K562 (cell line): ENCODE measurements at regions not wholly inside any gene's neighbourhood (a gene's known extent, or its start where the extent isn't known, plus 50 kb on each side); places are given as distances from the start of the nearest gene placed in this dataset.

Source experiments
- ATAC-seq: fragments of 200-7000 bp; cut with Tn5 transposase; 3 replicates; pipeline ENCODE4 v1.9.1; 2020; ENCODE audit warnings: moderate library complexity
- BruUV-seq: library from RNA; stranded (reverse); fragments of 400-500 nt; replicated peaks from 2 replicates; lab custom pipeline; 2021; lab: Mats Ljungman, UMichigan
- CTCF ChIA-PET: fragments of 300-600 bp; formaldehyde crosslinking; extraction: SDS; loops from one replicate; lab custom pipeline; 2021; ENCODE audit warnings: low intra/inter-chr PET ratio; lab: Yijun Ruan, JAX
- POLR2A ChIA-PET: fragments of 300-600, 350-650 bp; sonication (Branson Sonifier 250); formaldehyde crosslinking; extraction: SDS; loops from one replicate; lab custom pipeline; 2021; ENCODE audit warnings: antibody characterized with exemption, inconsistent platforms; lab: Yijun Ruan, JAX
- DNase-seq, 4 experiments: peaks; one replicate each; pipeline versions ENCODE4 v3.0.0 to v3.0.0-alpha.2; 2011 to 2018; ENCODE audit warnings: low spot score in 3 of 4, mixed read lengths in 3 of 4; ENCODE audit errors: extremely low read depth in 1 of 4
- FAIRE-seq: peaks from 2 replicates; lab custom pipeline; 2011; peaks lifted over from hg19 to GRCh38; lab: Jason Lieb, UNC
- H2AFZ ChIP-seq: 2 replicates; pipeline ENCODE4 v1.6.0; 2011; ENCODE audit warnings: low read depth, low read length, control low read depth, inconsistent platforms
- H3K27ac ChIP-seq: fragments of 200-600 bp; 3 replicates; pipeline ENCODE4 v1.8.0; 2011; ENCODE audit warnings: low read depth, mild to moderate bottlenecking, control low read depth, inconsistent platforms, low read length, moderate library complexity, mixed read lengths; ENCODE audit errors: extremely low read depth
- H3K27me3 ChIP-seq, 2 experiments: fragments of 300-600 bp in 1 of 2; 2 replicates in 1 of 2; 3 replicates in 1 of 2; pipeline versions ENCODE4 v1.6.0 to v1.8.0; 2011; ENCODE audit warnings: inconsistent platforms in 2 of 2, low read length in 2 of 2, mild to moderate bottlenecking in 1 of 2, mixed read lengths in 1 of 2, moderate library complexity in 1 of 2; ENCODE audit not compliant: control insufficient read depth in 2 of 2, insufficient read depth in 2 of 2
- H3K36me3 ChIP-seq: fragments of 300-600 bp; 3 replicates; pipeline ENCODE4 v1.8.0; 2011; ENCODE audit warnings: mild to moderate bottlenecking, low read length, inconsistent platforms; ENCODE audit not compliant: control insufficient read depth, insufficient read depth
- H3K4me1 ChIP-seq, 2 experiments: fragments of 200-600 bp in 1 of 2; replicated peaks in 1 of 2; 2 replicates in 1 of 2; 3 replicates in 1 of 2; pipeline versions ENCODE4 v1.5.1 to v1.8.0; 2011; ENCODE audit warnings: inconsistent platforms in 2 of 2, low read length in 2 of 2, mild to moderate bottlenecking in 1 of 2, mixed read lengths in 1 of 2, moderate library complexity in 1 of 2; ENCODE audit not compliant: control insufficient read depth in 2 of 2, insufficient read depth in 2 of 2
- H3K4me2 ChIP-seq: 2 replicates; pipeline ENCODE4 v1.6.1; 2011; ENCODE audit warnings: low read length, control low read depth, inconsistent platforms, mixed read lengths; ENCODE audit not compliant: insufficient read depth
- H3K4me3 ChIP-seq: fragments of 200-600 bp; sonication (generic), shearing (Covaris generic); 2 replicates; pipeline ENCODE4 v1.5.1; 2016; ENCODE audit warnings: control low read depth, inconsistent platforms
- H3K79me2 ChIP-seq: fragments of 200-600 bp; 3 replicates; pipeline ENCODE4 v1.8.0; 2011; ENCODE audit warnings: low read length, inconsistent platforms; ENCODE audit not compliant: control insufficient read depth, insufficient read depth
- H3K9ac ChIP-seq, 2 experiments: 2 replicates each; pipeline versions ENCODE4 v1.6.0 to v1.6.1; 2011; ENCODE audit warnings: low read depth in 2 of 2, low read length in 2 of 2, control low read depth in 1 of 2, inconsistent platforms in 1 of 2, mild to moderate bottlenecking in 1 of 2, mixed read lengths in 1 of 2; ENCODE audit not compliant: insufficient read depth in 1 of 2
- H3K9me1 ChIP-seq: one replicate; pipeline ENCODE4 v1.6.0; 2011; ENCODE audit warnings: inconsistent platforms, mild to moderate bottlenecking, low read length, moderate library complexity; ENCODE audit not compliant: control insufficient read depth, insufficient read depth
- H3K9me3 ChIP-seq: replicated peaks from 2 replicates; pipeline ENCODE4 v1.5.1; 2011; ENCODE audit warnings: low read depth, low read length, inconsistent platforms; ENCODE audit not compliant: control insufficient read depth, insufficient read depth
- H4K20me1 ChIP-seq: replicated peaks from 2 replicates; pipeline ENCODE4 v1.6.1; 2011; ENCODE audit warnings: low read length, inconsistent platforms, mixed read lengths; ENCODE audit not compliant: control insufficient read depth, insufficient read depth
- CREM ChIP-seq: IDR thresholded peaks from 2 replicates; pipeline ENCODE4 v1.6.1; 2014; ENCODE audit warnings: antibody characterized with exemption, low read depth
- E2F3 ChIP-seq: fragments of 250-450 bp; sonication (Bioruptor Pico); IDR thresholded peaks from 2 replicates; pipeline ENCODE4 v1.4.0; 2020; ENCODE audit warnings: mild to moderate bottlenecking
- GTF2F1 ChIP-seq: IDR thresholded peaks from 2 replicates; pipeline ENCODE4 v1.6.1; 2011; ENCODE audit warnings: low read depth, low read length, improper control_type of control experiment
- HDAC1 ChIP-seq, 2 experiments: fragments of 450-650 bp; IDR thresholded peaks; 2 replicates each; pipeline ENCODE4 v1.6.1; 2016 to 2017; ENCODE audit warnings: inconsistent platforms in 1 of 2, mild to moderate bottlenecking in 1 of 2, moderate library complexity in 1 of 2
- HNRNPH1 ChIP-seq: fragments of 200-400 bp; formaldehyde crosslinking; optimal IDR thresholded peaks from 2 replicates; pipeline ENCODE3; 2017; ENCODE audit warnings: low read depth, mild to moderate bottlenecking, low read length, moderate library complexity
- NFIC ChIP-seq: fragments of 450-650 bp; IDR thresholded peaks from 2 replicates; pipeline ENCODE4 v1.6.1; 2017; ENCODE audit warnings: mild to moderate bottlenecking, inconsistent platforms
- NFYB ChIP-seq: IDR thresholded peaks from 2 replicates; pipeline ENCODE4 v1.6.1; 2011; ENCODE audit warnings: mild to moderate bottlenecking, moderate library complexity; ENCODE audit not compliant: insufficient read length; ENCODE audit errors: extremely low read depth
- NRF1 ChIP-seq, 2 experiments: fragments of 450-650 bp; IDR thresholded peaks in 1 of 2; conservative IDR thresholded peaks in 1 of 2; 2 replicates each; pipeline ENCODE4 v1.6.1; 2014; ENCODE audit warnings: mild to moderate bottlenecking in 2 of 2
- PTBP1 ChIP-seq: fragments of 200-400 bp; formaldehyde crosslinking; IDR thresholded peaks from 2 replicates; pipeline ENCODE4 v1.6.1; 2017; ENCODE audit warnings: low read depth, low read length
- RAD21 ChIP-seq, 2 experiments: fragments of 250-450 bp in 1 of 2; fragments of 450-650 bp in 1 of 2; sonication (Bioruptor Pico) in 1 of 2; formaldehyde crosslinking in 1 of 2; IDR thresholded peaks in 1 of 2; conservative IDR thresholded peaks in 1 of 2; 2 replicates each; pipeline versions ENCODE4 v1.4.0 to v1.8.0; 2020 to 2022; ENCODE audit warnings: mild to moderate bottlenecking in 2 of 2, moderate library complexity in 1 of 2
- SRSF9 ChIP-seq: fragments of 200-400 bp; formaldehyde crosslinking; IDR thresholded peaks from 2 replicates; pipeline ENCODE4 v1.6.1; 2017; ENCODE audit warnings: low read depth, low read length, borderline replicate concordance
- ZBTB1 ChIP-seq: sonication (generic); formaldehyde crosslinking; IDR thresholded peaks from 2 replicates; pipeline ENCODE4 v1.8.1; 2023; ENCODE audit warnings: missing genetic modification reagents, low read depth, mild to moderate bottlenecking, borderline replicate concordance
- ZC3H11A ChIP-seq: IDR thresholded peaks from 2 replicates; pipeline ENCODE4 v1.6.1; 2012; ENCODE audit warnings: low read depth, low read length, improper control_type of control experiment
- ZNF311 ChIP-seq: fragments of 250-450 bp; sonication (Bioruptor Pico); IDR thresholded peaks from 2 replicates; pipeline ENCODE4 v1.4.0; 2020; ENCODE audit warnings: mild to moderate bottlenecking, moderate library complexity
- WGBS: fragments of 100-300 bp; shearing (Covaris generic); methylation state at CpG from one replicate; pipeline ENCODE4 v1.1.6; 2016; ENCODE audit warnings: low coverage, mixed read lengths; ENCODE audit not compliant: insufficient coverage; ENCODE audit errors: missing lambda C conversion rate; 5-methylcytosine and 5-hydroxymethylcytosine counted together
- in situ Hi-C: fragments of 300-500 bp; cut with MboI; formaldehyde crosslinking; loops from 4 replicates; pipeline ENCODE4 v1.15.0; 2018; ENCODE audit warnings: inconsistent platforms, mixed read lengths
- intact Hi-C: fragments of 100-400 bp; cut with micrococcal nuclease; formaldehyde crosslinking; loops from 2 replicates; pipeline ENCODE4 v1.14.2; 2022
- TF ChIP-seq, protein P1 (sequence below): sonication (generic); formaldehyde crosslinking; IDR thresholded peaks from 2 replicates; pipeline ENCODE4 v1.8.0; 2022; ENCODE audit warnings: mild to moderate bottlenecking, missing genetic modification reagents, borderline replicate concordance
- TF ChIP-seq, protein P2 (sequence below): fragments of 450-650 bp; IDR thresholded peaks from 2 replicates; pipeline ENCODE4 v1.6.1; 2014; ENCODE audit warnings: low read depth, mild to moderate bottlenecking, moderate library complexity, borderline replicate concordance

DNA sequence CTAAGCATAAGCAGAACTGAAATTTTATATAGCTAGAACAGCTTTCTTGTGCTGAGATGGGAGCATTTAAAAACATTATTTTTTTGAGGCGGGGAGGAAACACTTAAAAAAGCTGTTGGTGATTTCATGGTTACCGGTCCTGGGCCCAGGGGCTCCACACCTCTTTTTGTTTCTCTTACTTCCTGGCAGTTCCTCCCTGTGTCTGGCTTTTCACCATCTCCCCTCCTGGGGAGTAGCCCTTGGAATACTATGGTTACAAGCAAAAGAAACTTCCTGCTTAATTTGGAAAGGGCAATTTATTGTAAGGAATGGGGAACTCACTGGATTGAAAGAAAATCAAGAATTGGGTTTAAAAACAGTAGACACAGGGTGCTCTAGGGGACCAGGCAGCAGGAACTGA lies 105.1 kb downstream of the SLC24A2 start:
- intact Hi-C loops = no loop called here
- no peak for FAIRE-seq

More for the DNA sequence above, 105.1 kb downstream of the SLC24A2 start:
- no peak overlapping the region for H3K4me3 ChIP-seq
- H3K36me3 ChIP-seq = no peaks in the 10 kb centered on the region
- no peaks in the 10 kb centered on the region for H4K20me1 ChIP-seq
- H2AFZ ChIP-seq = no peak overlapping the region
- DNase-seq (no peak), ATAC-seq (no peak)
- BruUV-seq = no TSS peak
- CTCF ChIA-PET = no interaction called here
- no peak for TF ChIP-seq HNRNPH1
- TF ChIP-seq, protein P1, sequence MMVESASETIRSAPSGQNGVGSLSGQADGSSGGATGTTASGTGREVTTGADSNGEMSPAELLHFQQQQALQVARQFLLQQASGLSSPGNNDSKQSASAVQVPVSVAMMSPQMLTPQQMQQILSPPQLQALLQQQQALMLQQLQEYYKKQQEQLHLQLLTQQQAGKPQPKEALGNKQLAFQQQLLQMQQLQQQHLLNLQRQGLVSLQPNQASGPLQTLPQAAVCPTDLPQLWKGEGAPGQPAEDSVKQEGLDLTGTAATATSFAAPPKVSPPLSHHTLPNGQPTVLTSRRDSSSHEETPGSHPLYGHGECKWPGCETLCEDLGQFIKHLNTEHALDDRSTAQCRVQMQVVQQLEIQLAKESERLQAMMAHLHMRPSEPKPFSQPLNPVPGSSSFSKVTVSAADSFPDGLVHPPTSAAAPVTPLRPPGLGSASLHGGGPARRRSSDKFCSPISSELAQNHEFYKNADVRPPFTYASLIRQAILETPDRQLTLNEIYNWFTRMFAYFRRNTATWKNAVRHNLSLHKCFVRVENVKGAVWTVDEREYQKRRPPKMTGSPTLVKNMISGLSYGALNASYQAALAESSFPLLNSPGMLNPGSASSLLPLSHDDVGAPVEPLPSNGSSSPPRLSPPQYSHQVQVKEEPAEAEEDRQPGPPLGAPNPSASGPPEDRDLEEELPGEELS (CRISPR knock-in tag) = no peak
- no peak for TF ChIP-seq ZC3H11A
- no peak for TF ChIP-seq NFYB
- TF ChIP-seq ZNF311 = no peak
- TF ChIP-seq GTF2F1 = no peak
- no peak for TF ChIP-seq NFIC
- no peak for TF ChIP-seq RAD21 (CRISPR knock-in tag; conservative IDR thresholded peaks at IDR 0.05 in 1 of 2, IDR thresholded peaks at IDR 0.05 in 1 of 2)
- TF ChIP-seq NRF1 (conservative IDR thresholded peaks at IDR 0.05 in 1 of 2, IDR thresholded peaks at IDR 0.05 in 1 of 2) = no peak
- TF ChIP-seq E2F3 = no peak
- no peak for TF ChIP-seq HDAC1 (IDR thresholded peaks at IDR 0.05)
- TF ChIP-seq SRSF9 = no peak
- no peak for TF ChIP-seq ZBTB1
- TF ChIP-seq PTBP1 = no peak
- TF ChIP-seq, protein P2, sequence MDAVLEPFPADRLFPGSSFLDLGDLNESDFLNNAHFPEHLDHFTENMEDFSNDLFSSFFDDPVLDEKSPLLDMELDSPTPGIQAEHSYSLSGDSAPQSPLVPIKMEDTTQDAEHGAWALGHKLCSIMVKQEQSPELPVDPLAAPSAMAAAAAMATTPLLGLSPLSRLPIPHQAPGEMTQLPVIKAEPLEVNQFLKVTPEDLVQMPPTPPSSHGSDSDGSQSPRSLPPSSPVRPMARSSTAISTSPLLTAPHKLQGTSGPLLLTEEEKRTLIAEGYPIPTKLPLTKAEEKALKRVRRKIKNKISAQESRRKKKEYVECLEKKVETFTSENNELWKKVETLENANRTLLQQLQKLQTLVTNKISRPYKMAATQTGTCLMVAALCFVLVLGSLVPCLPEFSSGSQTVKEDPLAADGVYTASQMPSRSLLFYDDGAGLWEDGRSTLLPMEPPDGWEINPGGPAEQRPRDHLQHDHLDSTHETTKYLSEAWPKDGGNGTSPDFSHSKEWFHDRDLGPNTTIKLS = no peak
- TF ChIP-seq CREM = no peak
- in situ Hi-C loops = no loop called here
- no peak overlapping the region for H3K27ac ChIP-seq
- POLR2A ChIA-PET = no interaction called here
- H3K9ac ChIP-seq = no peak overlapping the region
- H3K27me3 ChIP-seq = no peaks in the 10 kb centered on the region
- H3K4me2 ChIP-seq = no peak overlapping the region
- 33% methylated on average over 2 of the region's 2 CpGs for WGBS
- H3K4me1 ChIP-seq = no peaks in the 10 kb centered on the region
- H3K79me2 ChIP-seq = no peaks in the 10 kb centered on the region
- H3K9me1 ChIP-seq = no peaks in the 10 kb centered on the region
- no peaks in the 10 kb centered on the region; the same call in 1 of the 2 replicates for H3K9me3 ChIP-seq
